ENCODE measurements at regions not wholly inside any gene's neighbourhood (a gene's known extent, or its start where the extent isn't known, plus 50 kb on each side); places are given as distances from the start of the nearest gene placed in this dataset.

- no peak overlapping the region for H3K4me2 ChIP-seq (ENCODE audit: control insufficient read depth, extremely low read depth, insufficient read depth, low read depth, low read length)
- no peaks in the 10 kb centered on the region for H3K79me2 ChIP-seq (ENCODE audit: control insufficient read depth, insufficient read depth, low read length)
- no peak overlapping the region for H3K9ac ChIP-seq (ENCODE audit: control insufficient read depth, extremely low read depth, insufficient read depth, low read length)
- DNase-seq (ENCODE audit: low read depth, low spot score) (no peak), FAIRE-seq (no peak)
- H3K9me1 ChIP-seq (ENCODE audit: control insufficient read depth, extremely low read depth, insufficient read depth, low read length), result no peaks in the 10 kb centered on the region
- dilution Hi-C loops (cut with MboI; ENCODE audit: extremely low pct_ligation_motif_present, low sequenced_read_pairs), result no loop called here
- H3K36me3 ChIP-seq (ENCODE audit: control insufficient read depth in 2 of 2, extremely low read depth in 1 of 2, insufficient read depth in 2 of 2, low read length in 2 of 2), result no peaks in the 10 kb centered on the region
- H3K27ac ChIP-seq (ENCODE audit: control insufficient read depth, insufficient read depth, low read length), result no peak overlapping the region
- no peak overlapping the region for H2AFZ ChIP-seq (ENCODE audit: control insufficient read depth, low read length)
- no peaks in the 10 kb centered on the region for H3K9me3 ChIP-seq (ENCODE audit: control insufficient read depth, low read depth, low read length)
- no peak overlapping the region for H3K4me3 ChIP-seq (ENCODE audit: control insufficient read depth in 2 of 3, extremely low read depth in 1 of 3, insufficient read depth in 2 of 3, low read depth in 1 of 3, low read length in 3 of 3)
- no peaks in the 10 kb centered on the region for H3K27me3 ChIP-seq (ENCODE audit: control insufficient read depth, extremely low read depth, insufficient read depth, low read length)
- TF ChIP-seq CTCF (optimal IDR thresholded peaks at IDR 0.05 in 1 of 3, IDR thresholded peaks at IDR 0.05 in 1 of 3, conservative IDR thresholded peaks at IDR 0.05 in 1 of 3; ENCODE audit: extremely low read depth in 1 of 3, insufficient read depth in 2 of 3, low read length in 3 of 3) (no peak), EZH2 (IDR thresholded peaks at IDR 0.05; ENCODE audit: low read length) (no peak)
- H4K20me1 ChIP-seq (ENCODE audit: control insufficient read depth, extremely low read depth, insufficient read depth, low read length), result no peaks in the 10 kb centered on the region
- no peaks in the 10 kb centered on the region for H3K4me1 ChIP-seq (ENCODE audit: control insufficient read depth, extremely low read depth, insufficient read depth, low read length)
These were observed 337.1 kb upstream of the OR4E1 start for GRCh38 chr14:22010545-22011252.

GRCh38 chr14:22008766-22009165, 335.1 kb upstream of the OR4E1 start:
- Histone ChIP-seq H3K9me1 (ENCODE audit: control insufficient read depth, extremely low read depth, insufficient read depth, low read length) (no peaks in the 10 kb centered on the region), H3K79me2 (ENCODE audit: control insufficient read depth, insufficient read depth, low read length) (no peaks in the 10 kb centered on the region), H3K9me3 (ENCODE audit: control insufficient read depth, low read depth, low read length) (no peaks in the 10 kb centered on the region), H3K4me2 (ENCODE audit: control insufficient read depth, extremely low read depth, insufficient read depth, low read depth, low read length) (no peak overlapping the region), H2AFZ (ENCODE audit: control insufficient read depth, low read length) (no peak overlapping the region), H3K36me3 (ENCODE audit: control insufficient read depth in 2 of 2, extremely low read depth in 1 of 2, insufficient read depth in 2 of 2, low read length in 2 of 2) (no peaks in the 10 kb centered on the region), H3K27me3 (ENCODE audit: control insufficient read depth, extremely low read depth, insufficient read depth, low read length) (no peaks in the 10 kb centered on the region), H3K27ac (ENCODE audit: control insufficient read depth, insufficient read depth, low read length) (no peak overlapping the region), H4K20me1 (ENCODE audit: control insufficient read depth, extremely low read depth, insufficient read depth, low read length) (no peaks in the 10 kb centered on the region), H3K9ac (ENCODE audit: control insufficient read depth, extremely low read depth, insufficient read depth, low read length) (no peak overlapping the region), H3K4me3 (ENCODE audit: control insufficient read depth in 2 of 3, extremely low read depth in 1 of 3, insufficient read depth in 2 of 3, low read depth in 1 of 3, low read length in 3 of 3) (no peak overlapping the region), H3K4me1 (ENCODE audit: control insufficient read depth, extremely low read depth, insufficient read depth, low read length) (no peaks in the 10 kb centered on the region)
- no peak for TF ChIP-seq CTCF (optimal IDR thresholded peaks at IDR 0.05 in 1 of 3, IDR thresholded peaks at IDR 0.05 in 1 of 3, conservative IDR thresholded peaks at IDR 0.05 in 1 of 3; ENCODE audit: extremely low read depth in 1 of 3, insufficient read depth in 2 of 3, low read length in 3 of 3)
- TF ChIP-seq EZH2 (IDR thresholded peaks at IDR 0.05; ENCODE audit: low read length), result no peak
- FAIRE-seq (no peak), DNase-seq (ENCODE audit: low read depth, low spot score) (no peak)
- dilution Hi-C loops (cut with MboI; ENCODE audit: extremely low pct_ligation_motif_present, low sequenced_read_pairs), result no loop called here
